Neural cell (in vitro differentiated cells): ENCODE measurements at regions not wholly inside any gene's neighbourhood (a gene's known extent, or its start where the extent isn't known, plus 50 kb on each side); places are given as distances from the start of the nearest gene placed in this dataset.
A peak's percentile ranks its signal among the peaks of the same experiment; 100 is the strongest.

ENCODE experiments used
- H2AFZ ChIP-seq: fragments of 200-600, 300-800 bp; sonication (generic), shearing (Covaris generic); 2 replicates; pipeline ENCODE4 v1.6.0; 2014; ENCODE audit warnings: low read depth, mild to moderate bottlenecking, antibody characterized with exemption, low read length, moderate library complexity
- H3F3A ChIP-seq: fragments of 200-600 bp; shearing (Covaris generic); 2 replicates; pipeline ENCODE4 v1.6.1; 2016; ENCODE audit warnings: mild to moderate bottlenecking, moderate library complexity, mixed read lengths, antibody characterized with exemption, low read length; ENCODE audit not compliant: insufficient read depth, poor library complexity, severe bottlenecking
- H3K27ac ChIP-seq: fragments of 200-600, 300-800 bp; sonication (generic), shearing (Covaris generic); 2 replicates; pipeline ENCODE4 v1.5.1; 2014; ENCODE audit warnings: mild to moderate bottlenecking, low read length, moderate library complexity
- H3K27me3 ChIP-seq: fragments of 300-800, 200-600 bp; sonication (generic), shearing (Covaris generic); 2 replicates; pipeline ENCODE4 v1.6.0; 2014; ENCODE audit warnings: mild to moderate bottlenecking, low read depth, low read length, moderate library complexity; ENCODE audit not compliant: insufficient read depth
- H3K36me3 ChIP-seq: fragments of 300-800, 200-600 bp; sonication (generic), shearing (Covaris generic); 2 replicates; pipeline ENCODE4 v1.5.1; 2014; ENCODE audit warnings: mild to moderate bottlenecking, antibody characterized with exemption, low read length, moderate library complexity; ENCODE audit not compliant: insufficient read depth
- H3K4me2 ChIP-seq: fragments of 300-800, 200-600 bp; sonication (generic), shearing (Covaris generic); 2 replicates; pipeline ENCODE4 v1.6.0; 2014; ENCODE audit warnings: mild to moderate bottlenecking, low read length
- H3K4me3 ChIP-seq: fragments of 300-800, 200-600 bp; sonication (generic), shearing (Covaris generic); 2 replicates; pipeline ENCODE4 v1.5.1; 2014; ENCODE audit warnings: mild to moderate bottlenecking, low read length, moderate library complexity
- H3K79me2 ChIP-seq: fragments of 200-600 bp; shearing (Covaris generic); replicated peaks from 2 replicates; pipeline ENCODE4 v1.6.0; 2014; ENCODE audit warnings: mild to moderate bottlenecking, low read length, moderate library complexity; ENCODE audit not compliant: insufficient read depth
- H3K9ac ChIP-seq: fragments of 300-800, 200-600 bp; sonication (generic), shearing (Covaris generic); 2 replicates; pipeline ENCODE4 v1.6.1; 2016; ENCODE audit warnings: mild to moderate bottlenecking, low read length, mixed read lengths
- H3K9me2 ChIP-seq: fragments of 200-600 bp; shearing (Covaris generic); 2 replicates; pipeline ENCODE4 v1.6.1; 2016; ENCODE audit warnings: mild to moderate bottlenecking, low read length, mixed read lengths; ENCODE audit not compliant: insufficient read depth
- H3K9me3 ChIP-seq: fragments of 200-600, 300-800 bp; sonication (generic), shearing (Covaris generic); 2 replicates; pipeline ENCODE4 v1.6.1; 2016; ENCODE audit warnings: mild to moderate bottlenecking, mixed run types, low read length, moderate library complexity, mixed read lengths
- H4K20me1 ChIP-seq: fragments of 200-600 bp; shearing (Covaris generic); 2 replicates; pipeline ENCODE4 v1.6.1; 2016; ENCODE audit warnings: mild to moderate bottlenecking, mixed run types; ENCODE audit not compliant: insufficient read depth
- CTCF ChIP-seq: fragments of 450-650 bp; IDR thresholded peaks from 2 replicates; pipeline ENCODE4 v1.5.1; 2014; ENCODE audit warnings: antibody characterized with exemption, mild to moderate bottlenecking, moderate library complexity; ENCODE audit not compliant: poor library complexity, severe bottlenecking
- EP300 ChIP-seq: fragments of 450-650 bp; conservative IDR thresholded peaks from 2 replicates; pipeline ENCODE4 v1.6.1; 2014; ENCODE audit warnings: antibody characterized with exemption, mild to moderate bottlenecking, moderate library complexity; ENCODE audit not compliant: poor library complexity, severe bottlenecking
- MXI1 ChIP-seq: fragments of 450-650 bp; conservative IDR thresholded peaks from 2 replicates; pipeline ENCODE4 v1.6.1; 2014; ENCODE audit warnings: antibody characterized with exemption, mild to moderate bottlenecking; ENCODE audit not compliant: poor library complexity, severe bottlenecking
- POLR2AphosphoS5 ChIP-seq: IDR thresholded peaks from 2 replicates; pipeline ENCODE4 v1.6.1; 2012
- RAD21 ChIP-seq: fragments of 450-650 bp; conservative IDR thresholded peaks from 2 replicates; pipeline ENCODE4 v1.6.1; 2014; ENCODE audit warnings: antibody characterized with exemption, mild to moderate bottlenecking, moderate library complexity
- REST ChIP-seq: IDR thresholded peaks from 2 replicates; pipeline ENCODE4 v1.6.1; 2012; ENCODE audit warnings: borderline replicate concordance
- TAF1 ChIP-seq: IDR thresholded peaks from 2 replicates; pipeline ENCODE4 v1.6.1; 2012; ENCODE audit warnings: low read depth

- Histone ChIP-seq H3K9me2 (no peaks in the 10 kb centered on the region), H3K36me3 (no peaks in the 10 kb centered on the region)
- TF ChIP-seq CTCF (peak; percentile 12), MXI1 (no peak), EP300 (no peak), RAD21 (no peak), TAF1 (no peak)
These were observed 241.4 kb downstream of the IBTK start for GRCh38 chr6:82006027-82006738.

GRCh38 chr6:82000551-82000950 lies 247.0 kb downstream of the IBTK start:
- TF ChIP-seq REST (peak; percentile 72), EP300 (peak; percentile 67), TAF1 (no peak), POLR2AphosphoS5 (peak; percentile 24)
- H3K9me3 ChIP-seq, result no peaks in the 10 kb centered on the region
- no peaks in the 10 kb centered on the region for H3F3A ChIP-seq
- H3K79me2 ChIP-seq, result no peaks in the 10 kb centered on the region
- no peak overlapping the region for H3K4me2 ChIP-seq
- H3K27ac ChIP-seq, result peak overlapping the region; percentile 35
- no peaks in the 10 kb centered on the region for H4K20me1 ChIP-seq
- no peaks in the 10 kb centered on the region for H3K36me3 ChIP-seq
- H2AFZ ChIP-seq, result no peak overlapping the region
- H3K9me2 ChIP-seq, result no peaks in the 10 kb centered on the region
- no peaks in the 10 kb centered on the region for H3K27me3 ChIP-seq
- H3K9ac ChIP-seq, result no peak overlapping the region
- no peak overlapping the region for H3K4me3 ChIP-seq

More at GRCh38 chr6:82006027-82006738, 241.4 kb downstream of the IBTK start:
- H3K27ac ChIP-seq, result no peak overlapping the region
- H2AFZ ChIP-seq, result no peak overlapping the region
- no peaks in the 10 kb centered on the region for H3F3A ChIP-seq
- H3K9me3 ChIP-seq, result peaks cover 4% of the 10 kb centered on the region
- no peak overlapping the region for H3K4me3 ChIP-seq
- no peaks in the 10 kb centered on the region for H4K20me1 ChIP-seq
- no peaks in the 10 kb centered on the region for H3K27me3 ChIP-seq
- no peak overlapping the region for H3K9ac ChIP-seq
- H3K79me2 ChIP-seq, result no peaks in the 10 kb centered on the region
- H3K4me2 ChIP-seq, result no peak overlapping the region

GRCh38 chr6:81999826-82000225 lies 247.3 kb upstream of the TENT5A start:
- H3K9me2 ChIP-seq, result no peaks in the 10 kb centered on the region
- H4K20me1 ChIP-seq, result no peaks in the 10 kb centered on the region
- TF ChIP-seq CTCF, result no peak

More at GRCh38 chr6:81999826-82000225, 247.3 kb upstream of the TENT5A start:
- no peaks in the 10 kb centered on the region for H3F3A ChIP-seq
- no peak overlapping the region for H3K4me3 ChIP-seq
- H3K27ac ChIP-seq, result no peak overlapping the region
- H2AFZ ChIP-seq, result no peak overlapping the region
- H3K9ac ChIP-seq, result no peak overlapping the region
- no peak overlapping the region for H3K4me2 ChIP-seq
- H3K79me2 ChIP-seq, result no peaks in the 10 kb centered on the region
- no peaks in the 10 kb centered on the region for H3K27me3 ChIP-seq
- H3K9me3 ChIP-seq, result no peaks in the 10 kb centered on the region
- H3K36me3 ChIP-seq, result no peaks in the 10 kb centered on the region
